ENCODE measurements at regions not wholly inside any gene's neighbourhood (a gene's known extent, or its start where the extent isn't known, plus 50 kb on each side); places are given as distances from the start of the nearest gene placed in this dataset.
"Not testable (repeated sequence)": the region's sequence is repeated elsewhere in the genome, so short reads cannot be mapped to it uniquely, and the experiment has no call there.

GRCh38 chr7:63856466-63856865 is 142.2 kb upstream of the ZNF722 start:
- intact Hi-C loops (cut with DNase I) = not testable (repeated sequence)

GRCh38 chr7:63867127-63867526 is 131.5 kb upstream of the ZNF722 start:
- DNase-seq = no peak

More at GRCh38 chr7:63856466-63856865, 142.2 kb upstream of the ZNF722 start:
- DNase-seq = not testable (repeated sequence)

GRCh38 chr7:63874242-63874641 is 124.4 kb upstream of the ZNF722 start:
- DNase-seq; intact Hi-C loops (cut with DNase I): not testable (repeated sequence)

More at GRCh38 chr7:63867127-63867526, 131.5 kb upstream of the ZNF722 start:
- intact Hi-C loops (cut with DNase I) = no loop called here

- intact Hi-C loops (cut with DNase I) = no loop called here
Measured at GRCh38 chr7:63876707-63877322, 121.8 kb upstream of the ZNF722 start.

GRCh38 chr7:63887031-63887430 is 111.6 kb upstream of the ZNF722 start:
- DNase-seq = no peak
- intact Hi-C loops (cut with DNase I) = no loop called here

More at GRCh38 chr7:63876707-63877322, 121.8 kb upstream of the ZNF722 start:
- no peak for DNase-seq

- intact Hi-C loops (cut with DNase I) = no loop called here
Measured at GRCh38 chr7:63899691-63900393, 98.8 kb upstream of the ZNF722 start.

GRCh38 chr7:63900394-63901203 is 98.0 kb upstream of the ZNF722 start:
- peak; percentile 89 to 99 (median 97) for DNase-seq
- intact Hi-C loops (cut with DNase I) = no loop called here

More at GRCh38 chr7:63899691-63900393, 98.8 kb upstream of the ZNF722 start:
- DNase-seq = peak; percentile 73 to 98 (median 91)

- intact Hi-C loops (cut with DNase I) = not testable (repeated sequence)
- peak in 20 of 42 donors; percentile 6 to 54 (median 21) for DNase-seq
Measured at GRCh38 chr7:63901204-63901506, 97.5 kb upstream of the ZNF722 start.

GRCh38 chr7:63918986-63919385 is 79.7 kb upstream of the ZNF722 start:
- no peak for DNase-seq
- intact Hi-C loops (cut with DNase I) = no loop called here

- intact Hi-C loops (cut with DNase I) = no loop called here
- peak in 5 of 42 donors; percentile 4 to 18 (median 13) for DNase-seq
Measured at GRCh38 chr7:63925262-63925625, 73.4 kb upstream of the ZNF722 start.

GRCh38 chr7:63925626-63926460 is 72.8 kb upstream of the ZNF722 start:
- DNase-seq = peak; percentile 84 to 99 (median 96)
- intact Hi-C loops (cut with DNase I) = no loop called here

GRCh38 chr7:63927261-63927660 is 71.4 kb upstream of the ZNF722 start:
- peak in 1 of 42 donors; percentile 17 for DNase-seq
- intact Hi-C loops (cut with DNase I) = no loop called here

GRCh38 chr7:63931057-63931600 is 67.5 kb upstream of the ZNF722 start:
- intact Hi-C loops (cut with DNase I) = no loop called here

GRCh38 chr7:63931985-63932577 is 66.6 kb upstream of the ZNF722 start:
- DNase-seq = no peak
- intact Hi-C loops (cut with DNase I) = no loop called here

More at GRCh38 chr7:63931057-63931600, 67.5 kb upstream of the ZNF722 start:
- DNase-seq = no peak

Data from head of caudate nucleus (tissue), 42 donors.